Panc1 (cell line): ENCODE measurements at regions not wholly inside any gene's neighbourhood (a gene's known extent, or its start where the extent isn't known, plus 50 kb on each side); places are given as distances from the start of the nearest gene placed in this dataset.

Experiments
- CTCF ChIP-seq: fragments of 450-650 bp; IDR thresholded peaks from 2 replicates; pipeline ENCODE4 v1.5.1; 2017; ENCODE audit warnings: mild to moderate bottlenecking
- POLR2AphosphoS5 ChIP-seq: IDR thresholded peaks from 2 replicates; pipeline ENCODE4 v1.6.1; 2012; ENCODE audit warnings: mild to moderate bottlenecking, low read depth, low read length, moderate library complexity
- REST ChIP-seq, 2 experiments: IDR thresholded peaks; 2 replicates each; pipeline ENCODE4 v1.6.1; 2011 to 2012; ENCODE audit warnings: low read depth in 2 of 2, control low read depth in 1 of 2, low read length in 1 of 2, mild to moderate bottlenecking in 1 of 2, moderate library complexity in 1 of 2; ENCODE audit not compliant: insufficient read depth in 1 of 2
- SIN3A ChIP-seq: IDR thresholded peaks from 2 replicates; pipeline ENCODE4 v1.6.1; 2012; ENCODE audit warnings: low read depth, mild to moderate bottlenecking, low read length, moderate library complexity, borderline replicate concordance; ENCODE audit not compliant: insufficient read depth

GRCh38 chr4:178535939-178536579 lies 1093.8 kb upstream of the AGA start:
- TF ChIP-seq CTCF (no peak), POLR2AphosphoS5 (no peak), REST (IDR thresholded peaks at IDR 0.05; ENCODE audit: insufficient read depth in 1 of 2, low read depth in 2 of 2, low read length in 1 of 2) (no peak), SIN3A (no peak)
